SK-N-SH (cell line): ENCODE measurements at regions not wholly inside any gene's neighbourhood (a gene's known extent, or its start where the extent isn't known, plus 50 kb on each side); places are given as distances from the start of the nearest gene placed in this dataset.

ENCODE experiments used
- CTCF ChIA-PET: fragments of 300-600, 350-600 bp; formaldehyde crosslinking; extraction: SDS; loops from one replicate; lab custom pipeline; 2021; lab: Yijun Ruan, JAX
- POLR2A ChIA-PET: fragments of 350-600 bp; sonication (Branson Sonifier 250); formaldehyde crosslinking; extraction: SDS; loops from one replicate; lab custom pipeline; 2020; ENCODE audit warnings: antibody characterized with exemption, inconsistent platforms; lab: Yijun Ruan, JAX
- DNase-seq: peaks from one replicate; pipeline ENCODE4 v3.0.0; 2012
- H2AFZ ChIP-seq: fragments of 200-600 bp; sonication (generic); 2 replicates; pipeline ENCODE4 v1.8.1; 2016; ENCODE audit warnings: antibody characterized with exemption, mild to moderate bottlenecking, low read depth
- H3F3A ChIP-seq: fragments of 200-600 bp; sonication (generic); replicated peaks from 2 replicates; pipeline ENCODE3; 2016; ENCODE audit warnings: antibody characterized with exemption, mild to moderate bottlenecking; ENCODE audit not compliant: insufficient read depth
- H3K27ac ChIP-seq, 2 experiments: fragments of 200-500 bp in 1 of 2; fragments of 200-600 bp in 1 of 2; sonication (Bioruptor generic) in 1 of 2; sonication (generic), shearing (Covaris generic) in 1 of 2; 2 replicates each; pipeline versions ENCODE4 v1.5.1 to v1.6.1; 2014 to 2016; ENCODE audit warnings: low read depth in 2 of 2, inconsistent platforms in 1 of 2, low read length in 1 of 2, mild to moderate bottlenecking in 1 of 2, mixed read lengths in 1 of 2
- H3K27me3 ChIP-seq: fragments of 200-600 bp; sonication (generic), shearing (Covaris generic); 2 replicates; pipeline ENCODE4 v1.6.1; 2016; ENCODE audit warnings: mixed run types; ENCODE audit not compliant: insufficient read depth
- H3K36me3 ChIP-seq, 2 experiments: fragments of 200-500 bp in 1 of 2; fragments of 200-600 bp in 1 of 2; sonication (Bioruptor generic) in 1 of 2; sonication (generic) in 1 of 2; replicated peaks in 1 of 2; 2 replicates each; pipeline versions ENCODE3 to v1.5.1; 2014 to 2016; ENCODE audit warnings: low read length in 1 of 2, mild to moderate bottlenecking in 1 of 2; ENCODE audit not compliant: insufficient read depth in 2 of 2, control insufficient read depth in 1 of 2
- H3K4me1 ChIP-seq, 2 experiments: fragments of 200-500 bp in 1 of 2; fragments of 200-600 bp in 1 of 2; sonication (Bioruptor generic) in 1 of 2; sonication (generic), shearing (Covaris generic) in 1 of 2; 2 replicates each; pipeline versions ENCODE4 v1.5.1 to v1.6.1; 2014 to 2016; ENCODE audit warnings: low read depth in 1 of 2, low read length in 1 of 2, mixed run types in 1 of 2; ENCODE audit not compliant: insufficient read depth in 2 of 2, control insufficient read depth in 1 of 2
- H3K4me2 ChIP-seq: fragments of 200-600 bp; sonication (generic), shearing (Covaris generic); 2 replicates; pipeline ENCODE4 v1.6.1; 2017; ENCODE audit warnings: mixed run types
- H3K4me3 ChIP-seq, 2 experiments: fragments of 200-500 bp in 1 of 2; fragments of 200-600 bp in 1 of 2; sonication (Bioruptor generic) in 1 of 2; sonication (generic), shearing (Covaris generic) in 1 of 2; 2 replicates each; pipeline versions ENCODE4 v1.5.1 to v1.8.1; 2014 to 2016; ENCODE audit warnings: low read depth in 2 of 2, inconsistent platforms in 1 of 2, low read length in 1 of 2, mild to moderate bottlenecking in 1 of 2, mixed read lengths in 1 of 2, moderate library complexity in 1 of 2
- H3K79me2 ChIP-seq: fragments of 200-600 bp; sonication (generic); 2 replicates; pipeline ENCODE4 v1.8.1; 2017; ENCODE audit warnings: mild to moderate bottlenecking; ENCODE audit not compliant: insufficient read depth
- H3K9ac ChIP-seq: fragments of 200-600 bp; sonication (generic); 2 replicates; pipeline ENCODE4 v1.6.1; 2017; ENCODE audit warnings: mixed run types
- H3K9me2 ChIP-seq: fragments of 200-600 bp; sonication (generic); 2 replicates; pipeline ENCODE4 v1.6.1; 2017; ENCODE audit warnings: mixed run types
- H3K9me3 ChIP-seq: fragments of 200-600 bp; sonication (generic); 2 replicates; pipeline ENCODE4 v1.6.1; 2017; ENCODE audit warnings: mixed run types, mild to moderate bottlenecking, moderate library complexity
- H4K20me1 ChIP-seq: fragments of 200-600 bp; sonication (generic); 2 replicates; pipeline ENCODE4 v1.6.1; 2017; ENCODE audit warnings: mild to moderate bottlenecking, mixed run types; ENCODE audit not compliant: insufficient read depth
- EZH2phosphoT487 ChIP-seq: fragments of 200-600 bp; sonication (generic); IDR thresholded peaks from 2 replicates; pipeline ENCODE4 v1.6.1; 2017; ENCODE audit warnings: low read depth, mixed run types, mild to moderate bottlenecking, antibody characterized with exemption, moderate library complexity, borderline replicate concordance
- FOXJ3 ChIP-seq: sonication (generic); formaldehyde crosslinking; IDR thresholded peaks from 2 replicates; pipeline ENCODE4 v1.5.1; 2020; ENCODE audit warnings: mild to moderate bottlenecking, missing genetic modification reagents
- GABPA ChIP-seq: IDR thresholded peaks from 2 replicates; pipeline ENCODE4 v1.4.0; 2012; ENCODE audit warnings: low read depth, mild to moderate bottlenecking
- GATA2 ChIP-seq: sonication (generic); formaldehyde crosslinking; IDR thresholded peaks from 2 replicates; pipeline ENCODE4 v1.5.0; 2020; ENCODE audit warnings: mild to moderate bottlenecking, missing genetic modification reagents
- JUND ChIP-seq: IDR thresholded peaks from 2 replicates; pipeline ENCODE4 v1.4.0; 2012
- MXI1 ChIP-seq: IDR thresholded peaks from 2 replicates; pipeline ENCODE4 v1.6.1; 2012; ENCODE audit warnings: mild to moderate bottlenecking, low read depth, low read length, improper control_type of control experiment
- NFIC ChIP-seq: IDR thresholded peaks from 2 replicates; pipeline ENCODE4 v1.4.0; 2012; ENCODE audit warnings: borderline replicate concordance
- RAD21 ChIP-seq: IDR thresholded peaks from 2 replicates; pipeline ENCODE4 v1.6.1; 2012; ENCODE audit warnings: mild to moderate bottlenecking, low read length
- RFX5 ChIP-seq: IDR thresholded peaks from 2 replicates; pipeline ENCODE4 v1.6.1; 2012; ENCODE audit warnings: mild to moderate bottlenecking, improper control_type of control experiment, low read length
- USF1 ChIP-seq: IDR thresholded peaks from 2 replicates; pipeline ENCODE4 v1.4.0; 2012; ENCODE audit warnings: low read depth, borderline replicate concordance
- WGBS: methylation state at CpG from one replicate; pipeline ENCODE4 v1.1.6; 2017; ENCODE audit warnings: low lambda C conversion rate; 5-methylcytosine and 5-hydroxymethylcytosine counted together
- TF ChIP-seq, protein P1 (sequence below): IDR thresholded peaks from 2 replicates; pipeline ENCODE4 v1.4.0; 2012; ENCODE audit warnings: low read depth
- TF ChIP-seq, protein P2 (sequence below): IDR thresholded peaks from 2 replicates; pipeline ENCODE4; 2012

GRCh38 chr1:83620016-83620415 lies 378.9 kb downstream of the TTLL7 start:
- Histone ChIP-seq H3K4me3 (no peak overlapping the region), H3K9ac (no peak overlapping the region), H3K9me2 (no peaks in the 10 kb centered on the region), H3K4me1 (peaks cover 0 to 2% of the 10 kb centered on the region in 2 experiments; a peak in 2 of 4 replicates), H3K9me3 (no peaks in the 10 kb centered on the region), H3F3A (no peaks in the 10 kb centered on the region), H3K27ac (no peak overlapping the region), H3K79me2 (no peaks in the 10 kb centered on the region), H3K27me3 (no peaks in the 10 kb centered on the region), H2AFZ (no peak overlapping the region), H4K20me1 (no peaks in the 10 kb centered on the region), H3K4me2 (no peak overlapping the region), H3K36me3 (no peaks in the 10 kb centered on the region)
- WGBS, result 51% methylated on average over 4 of the region's 4 CpGs
- ChIA-PET POLR2A (no interaction called here), CTCF (no interaction called here)
- DNase-seq, result no peak
- TF ChIP-seq RAD21 (no peak), FOXJ3 (CRISPR knock-in tag) (no peak)
- TF ChIP-seq, protein P1, sequence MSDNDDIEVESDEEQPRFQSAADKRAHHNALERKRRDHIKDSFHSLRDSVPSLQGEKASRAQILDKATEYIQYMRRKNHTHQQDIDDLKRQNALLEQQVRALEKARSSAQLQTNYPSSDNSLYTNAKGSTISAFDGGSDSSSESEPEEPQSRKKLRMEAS, result no peak

DNA sequence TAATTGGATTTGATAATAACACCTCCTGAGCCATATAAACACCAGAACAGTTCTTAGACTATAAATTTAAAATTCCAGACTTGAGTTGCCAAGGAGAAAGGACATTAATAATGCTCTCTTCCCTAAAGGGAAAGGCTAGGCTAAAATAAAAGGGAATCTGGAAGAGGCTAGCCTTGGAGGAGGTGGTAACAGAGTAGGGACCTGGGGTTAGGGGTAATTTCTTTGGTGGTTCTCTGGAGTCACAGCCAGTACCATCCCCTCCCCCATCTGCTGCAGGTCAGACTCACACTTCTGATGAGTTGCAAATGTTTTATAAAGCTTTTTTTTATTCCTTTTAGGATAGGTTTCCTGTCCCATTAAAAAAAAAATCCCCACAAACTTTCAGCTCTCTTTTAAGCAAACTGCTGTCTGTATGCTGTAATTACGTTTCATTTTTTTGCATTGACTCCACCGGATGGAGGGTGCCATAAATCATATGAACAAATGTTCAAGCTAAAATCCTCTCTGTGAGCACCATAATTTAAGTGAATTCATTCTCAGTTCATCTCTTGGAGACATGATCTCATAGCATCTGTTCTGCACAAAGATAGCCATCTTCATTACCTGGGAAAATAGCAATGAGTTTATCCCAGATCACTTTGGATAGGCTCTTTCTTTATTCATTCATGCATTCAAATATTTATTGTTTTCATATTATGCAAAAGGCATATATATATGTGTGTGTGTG lies 379.6 kb downstream of the TTLL7 start:
- WGBS, result 10% methylated on average over 2 of the region's 2 CpGs
- no peaks in the 10 kb centered on the region for H3K36me3 ChIP-seq
- CTCF ChIA-PET, result no interaction called here
- H3K9me2 ChIP-seq, result no peaks in the 10 kb centered on the region
- no peak overlapping the region for H3K4me2 ChIP-seq
- H3K4me1 ChIP-seq, result peaks cover 0 to 2% of the 10 kb centered on the region in 2 experiments; a peak in 2 of 4 replicates
- no peak for TF ChIP-seq JUND
- TF ChIP-seq RFX5, result no peak
- TF ChIP-seq MXI1, result no peak
- TF ChIP-seq, protein P2, sequence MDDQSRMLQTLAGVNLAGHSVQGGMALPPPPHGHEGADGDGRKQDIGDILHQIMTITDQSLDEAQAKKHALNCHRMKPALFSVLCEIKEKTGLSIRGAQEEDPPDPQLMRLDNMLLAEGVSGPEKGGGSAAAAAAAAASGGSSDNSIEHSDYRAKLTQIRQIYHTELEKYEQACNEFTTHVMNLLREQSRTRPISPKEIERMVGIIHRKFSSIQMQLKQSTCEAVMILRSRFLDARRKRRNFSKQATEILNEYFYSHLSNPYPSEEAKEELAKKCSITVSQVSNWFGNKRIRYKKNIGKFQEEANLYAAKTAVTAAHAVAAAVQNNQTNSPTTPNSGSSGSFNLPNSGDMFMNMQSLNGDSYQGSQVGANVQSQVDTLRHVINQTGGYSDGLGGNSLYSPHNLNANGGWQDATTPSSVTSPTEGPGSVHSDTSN, result no peak
- no peak for TF ChIP-seq EZH2phosphoT487
- no peak for TF ChIP-seq USF1
- TF ChIP-seq RAD21, result no peak
- no peak for TF ChIP-seq GATA2 (CRISPR knock-in tag)
- no peak for TF ChIP-seq GABPA
- TF ChIP-seq NFIC, result no peak
- H3K9me3 ChIP-seq, result no peaks in the 10 kb centered on the region
- no peak overlapping the region for H3K27ac ChIP-seq
- H3K4me3 ChIP-seq, result no peak overlapping the region
- POLR2A ChIA-PET, result no interaction called here
- H2AFZ ChIP-seq, result no peak overlapping the region
- no peaks in the 10 kb centered on the region for H3F3A ChIP-seq
- no peak for DNase-seq
- H4K20me1 ChIP-seq, result no peaks in the 10 kb centered on the region
- H3K9ac ChIP-seq, result no peak overlapping the region
- no peaks in the 10 kb centered on the region for H3K27me3 ChIP-seq
- no peaks in the 10 kb centered on the region for H3K79me2 ChIP-seq
